Skeletal muscle tissue (tissue), 3 donors: ENCODE measurements at regions not wholly inside any gene's neighbourhood (a gene's known extent, or its start where the extent isn't known, plus 50 kb on each side); places are given as distances from the start of the nearest gene placed in this dataset.

Source experiments
- H3K27ac ChIP-seq: one replicate; pipeline ENCODE4 v1.7.0; 2013; ENCODE audit warnings: mild to moderate bottlenecking, low read depth, low read length, inconsistent platforms
- H3K27me3 ChIP-seq, 3 donors: one replicate each; pipeline ENCODE4 v1.7.0; 2013; ENCODE audit warnings: low read length in 3 of 3; ENCODE audit not compliant: control insufficient read depth in 3 of 3, insufficient read depth in 3 of 3
- H3K36me3 ChIP-seq, 3 donors: one replicate each; pipeline ENCODE4 v1.7.0; 2013; ENCODE audit warnings: low read length in 3 of 3; ENCODE audit not compliant: control insufficient read depth in 3 of 3, insufficient read depth in 3 of 3
- H3K4me1 ChIP-seq, 3 donors: one replicate each; pipeline ENCODE4 v1.7.0; 2013; ENCODE audit warnings: low read length in 3 of 3, mild to moderate bottlenecking in 3 of 3; ENCODE audit not compliant: control insufficient read depth in 3 of 3, insufficient read depth in 3 of 3
- H3K4me3 ChIP-seq, 3 donors: one replicate each; pipeline ENCODE4 v1.7.0; 2013; ENCODE audit warnings: low read length in 3 of 3
- H3K9ac ChIP-seq, 3 donors: one replicate each; pipeline ENCODE4 v1.7.0; 2013; ENCODE audit warnings: low read length in 3 of 3, mild to moderate bottlenecking in 3 of 3, moderate library complexity in 2 of 3, low read depth in 1 of 3
- H3K9me3 ChIP-seq, 3 donors: one replicate each; pipeline ENCODE4 v1.7.0; 2013; ENCODE audit warnings: low read length in 3 of 3; ENCODE audit not compliant: control insufficient read depth in 3 of 3
- donor health status: Osteomylitis.

DNA sequence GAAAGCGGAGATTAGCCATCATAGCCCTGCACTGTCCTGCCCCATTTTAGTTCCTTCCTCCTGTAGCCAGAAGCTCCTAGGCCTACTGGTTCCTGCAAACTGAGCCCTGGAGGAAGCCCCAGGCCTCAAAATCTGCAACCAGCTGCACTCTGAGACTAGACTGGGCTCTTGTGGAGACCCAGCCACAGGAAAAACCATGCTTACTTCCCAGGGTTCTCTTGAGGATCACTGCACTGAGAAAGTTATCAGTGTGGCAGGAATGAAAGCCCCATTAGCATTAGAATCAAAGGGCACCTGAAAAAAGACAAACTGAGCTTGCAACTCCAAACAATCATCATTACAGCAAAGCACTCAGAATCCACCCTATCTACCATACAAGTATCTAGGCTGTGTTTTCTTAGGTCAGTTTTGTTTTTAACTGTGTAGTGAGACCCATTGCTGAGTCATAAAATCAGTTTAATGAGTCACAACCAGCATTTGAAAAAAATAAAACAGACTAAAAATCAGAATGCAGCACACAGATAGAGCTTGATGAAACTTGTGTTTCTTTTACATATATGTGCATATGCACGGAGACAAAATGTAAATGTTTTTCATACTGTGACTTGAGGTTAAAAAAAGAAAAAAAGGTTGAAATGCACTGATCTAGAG, 91.0 kb downstream of the UNC5CL start:
- H3K27me3 ChIP-seq: no peaks in the 10 kb centered on the region
- no peak overlapping the region for H3K4me3 ChIP-seq
- peaks cover 8 to 25% (median 19%) of the 10 kb centered on the region in 3 donors for H3K4me1 ChIP-seq
- H3K36me3 ChIP-seq: no peaks in the 10 kb centered on the region
- H3K9me3 ChIP-seq: no peaks in the 10 kb centered on the region
- peak overlapping the region in 1 of 3 donors; percentile 33 for H3K9ac ChIP-seq
- H3K27ac ChIP-seq: peak overlapping the region; percentile 81

DNA sequence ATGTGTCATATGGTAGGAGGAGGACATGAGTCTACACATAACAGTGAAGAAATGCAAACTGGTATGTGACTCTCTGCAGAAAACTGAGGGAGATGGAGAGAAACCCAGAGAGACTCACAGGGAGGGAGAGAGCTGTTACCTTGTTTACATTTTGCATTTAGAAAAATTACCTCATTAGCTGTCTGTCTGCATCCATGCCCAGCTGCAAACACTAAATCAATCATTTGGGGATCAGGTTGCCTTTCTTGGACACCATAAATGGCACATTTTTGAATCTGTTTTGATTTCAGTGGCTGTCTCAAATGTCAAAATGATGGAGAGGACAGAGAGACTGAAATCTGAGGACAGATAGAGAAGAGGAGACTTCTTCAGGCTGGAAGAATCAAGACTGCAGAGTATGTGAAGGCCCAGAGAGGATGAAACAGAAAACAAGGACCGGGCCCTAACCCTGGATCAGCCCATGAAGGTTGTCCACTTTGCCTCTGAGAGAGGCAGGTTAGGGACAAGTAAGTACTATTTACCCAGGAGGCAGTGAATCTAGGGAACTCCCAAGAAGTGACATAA, 92.2 kb downstream of the UNC5CL start:
- H3K4me3 ChIP-seq: no peak overlapping the region
- H3K27me3 ChIP-seq: no peaks in the 10 kb centered on the region
- no peaks in the 10 kb centered on the region for H3K9me3 ChIP-seq
- no peaks in the 10 kb centered on the region for H3K36me3 ChIP-seq
- peak overlapping the region in 2 of 3 donors; percentile 11 to 57 for H3K9ac ChIP-seq
- H3K4me1 ChIP-seq: peaks cover 8 to 25% (median 19%) of the 10 kb centered on the region in 3 donors
- peak overlapping the region; percentile 81 for H3K27ac ChIP-seq

DNA sequence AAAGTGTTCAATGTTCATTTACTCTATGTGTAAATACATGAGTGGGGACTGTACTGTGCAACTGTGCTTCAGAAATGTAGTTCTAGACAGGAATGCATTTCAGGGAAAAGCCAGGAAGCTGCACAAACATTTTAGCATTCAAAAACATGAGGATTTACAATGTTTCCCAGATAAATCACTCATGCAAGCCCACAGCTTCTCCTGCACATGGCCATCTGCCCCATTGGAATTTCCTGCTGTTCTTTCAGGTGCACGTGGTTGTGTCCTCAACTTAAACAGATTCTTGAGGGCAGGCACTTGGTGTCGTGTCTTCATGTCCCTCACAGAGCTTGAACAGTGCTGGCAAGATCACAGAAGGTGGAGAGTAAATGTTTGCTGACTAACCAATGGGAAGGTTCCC, 101.5 kb downstream of the UNC5CL start:
- Histone ChIP-seq H3K4me3 (no peak overlapping the region), H3K4me1 (peaks cover 0 to 14% (median 10%) of the 10 kb centered on the region in 3 donors), H3K27ac (no peak overlapping the region), H3K27me3 (no peaks in the 10 kb centered on the region), H3K9ac (no peak overlapping the region), H3K36me3 (no peaks in the 10 kb centered on the region), H3K9me3 (no peaks in the 10 kb centered on the region)

DNA sequence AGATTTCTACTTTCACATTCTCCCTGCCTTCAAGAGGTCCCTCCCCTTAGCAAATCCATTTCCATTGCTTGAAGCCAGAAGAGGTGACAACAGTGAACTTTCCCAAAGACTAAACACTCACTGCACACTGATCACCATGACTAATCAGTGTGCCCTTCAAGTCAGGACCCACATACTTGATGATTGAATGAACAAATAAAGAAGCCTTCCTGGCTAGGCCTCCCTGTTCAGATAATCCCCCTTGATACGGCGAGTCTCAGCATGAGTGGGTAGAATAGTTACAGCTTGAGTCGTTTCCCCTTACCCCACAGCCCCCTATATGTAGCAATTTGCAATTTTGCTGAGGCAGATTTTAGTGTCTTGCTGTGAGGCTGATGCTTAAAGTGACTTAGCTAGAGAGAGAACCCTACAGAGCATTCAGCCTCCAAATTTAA, 102.2 kb downstream of the UNC5CL start:
- Histone ChIP-seq H3K4me1 (peaks cover 0 to 14% (median 10%) of the 10 kb centered on the region in 3 donors), H3K4me3 (no peak overlapping the region), H3K9me3 (no peaks in the 10 kb centered on the region), H3K36me3 (no peaks in the 10 kb centered on the region), H3K27me3 (no peaks in the 10 kb centered on the region), H3K9ac (peak overlapping the region in 1 of 3 donors; percentile 63), H3K27ac (no peak overlapping the region)

DNA sequence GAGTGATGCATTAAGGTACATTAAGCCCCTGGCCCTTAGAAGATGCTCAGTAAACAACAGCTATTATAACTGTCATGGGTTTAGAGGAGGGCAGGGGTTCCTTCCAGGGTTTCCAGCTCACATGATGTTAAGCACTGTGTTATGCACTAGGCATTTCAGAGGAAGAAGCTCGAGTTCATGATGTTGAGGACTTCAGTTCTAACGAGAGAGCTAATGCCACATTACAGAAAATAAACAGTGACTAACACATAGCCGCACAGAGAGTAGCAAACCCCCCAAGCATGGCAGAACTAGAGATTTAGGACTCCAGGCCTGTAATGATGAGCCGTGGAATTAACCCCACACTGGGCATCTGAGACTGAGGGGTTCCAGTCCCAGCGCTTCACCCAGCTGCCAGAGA, 105.2 kb downstream of the UNC5CL start:
- Histone ChIP-seq H3K27ac (no peak overlapping the region), H3K36me3 (no peaks in the 10 kb centered on the region), H3K4me1 (peaks cover 11 to 20% (median 16%) of the 10 kb centered on the region in 3 donors), H3K9me3 (no peaks in the 10 kb centered on the region), H3K9ac (no peak overlapping the region), H3K27me3 (no peaks in the 10 kb centered on the region), H3K4me3 (no peak overlapping the region)

DNA sequence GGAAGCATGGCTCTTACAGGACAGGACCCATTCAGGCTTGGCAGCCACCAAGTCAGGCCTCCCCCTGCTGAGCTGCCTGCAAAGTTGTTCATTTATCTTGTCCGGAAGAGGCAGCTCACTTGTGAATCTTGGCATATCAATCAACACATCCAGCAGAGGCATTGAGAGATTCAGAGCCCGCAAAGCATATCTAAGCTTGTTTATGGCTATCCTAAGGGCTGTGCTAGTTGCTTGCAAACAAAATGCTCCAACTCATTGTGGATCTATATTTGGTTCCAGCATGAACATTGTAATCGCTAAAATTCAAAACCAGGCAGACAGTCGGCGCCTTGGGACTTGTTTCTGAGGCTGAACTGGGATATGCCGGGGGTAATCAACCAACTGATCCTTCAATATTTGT, 106.1 kb downstream of the UNC5CL start:
- Histone ChIP-seq H3K36me3 (no peaks in the 10 kb centered on the region), H3K9ac (no peak overlapping the region), H3K27ac (no peak overlapping the region), H3K4me3 (no peak overlapping the region), H3K9me3 (no peaks in the 10 kb centered on the region), H3K4me1 (peaks cover 18 to 29% (median 24%) of the 10 kb centered on the region in 3 donors), H3K27me3 (no peaks in the 10 kb centered on the region)

DNA sequence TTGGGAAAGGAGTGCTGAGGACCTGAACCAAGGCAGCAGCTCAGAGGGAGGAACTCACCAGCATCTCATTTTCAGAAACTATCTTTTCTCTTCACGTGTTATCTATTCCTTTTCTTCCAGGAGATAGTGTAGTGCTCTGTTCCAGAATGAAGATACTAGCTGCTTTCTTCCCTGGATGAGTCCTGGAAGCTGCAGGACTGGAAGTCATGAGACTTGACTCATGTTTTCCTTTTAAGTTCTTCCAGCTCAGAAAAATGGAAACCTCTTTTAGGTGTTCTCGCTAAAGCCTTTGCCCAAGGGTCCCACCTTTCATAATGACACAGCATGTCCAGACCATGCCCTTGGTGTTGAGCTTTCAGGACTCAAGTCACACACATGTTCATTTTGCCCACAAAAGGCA, 106.7 kb downstream of the UNC5CL start:
- Histone ChIP-seq H3K27me3 (no peaks in the 10 kb centered on the region), H3K4me3 (no peak overlapping the region), H3K4me1 (peaks cover 18 to 31% (median 22%) of the 10 kb centered on the region in 3 donors), H3K9ac (no peak overlapping the region), H3K27ac (no peak overlapping the region), H3K9me3 (no peaks in the 10 kb centered on the region), H3K36me3 (no peaks in the 10 kb centered on the region)

DNA sequence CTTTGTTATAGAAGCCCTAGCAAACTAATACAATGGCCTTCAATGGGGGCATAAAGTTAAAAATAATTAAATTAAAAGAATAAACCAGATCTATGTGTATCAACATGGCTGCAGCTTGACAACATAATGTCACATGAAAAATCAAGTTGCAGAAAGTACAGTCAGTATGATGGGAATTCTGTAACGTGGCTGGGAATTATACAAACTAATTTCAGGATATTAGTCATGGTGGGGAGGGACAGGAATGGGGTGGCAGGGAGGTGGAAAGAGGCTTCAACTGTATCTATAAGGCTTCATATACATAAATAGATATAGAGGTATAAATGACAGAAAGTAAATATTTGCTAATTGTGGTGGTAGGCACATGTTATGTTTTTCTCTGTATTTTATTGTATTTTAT, 107.1 kb downstream of the UNC5CL start:
- no peak overlapping the region for H3K9ac ChIP-seq

DNA sequence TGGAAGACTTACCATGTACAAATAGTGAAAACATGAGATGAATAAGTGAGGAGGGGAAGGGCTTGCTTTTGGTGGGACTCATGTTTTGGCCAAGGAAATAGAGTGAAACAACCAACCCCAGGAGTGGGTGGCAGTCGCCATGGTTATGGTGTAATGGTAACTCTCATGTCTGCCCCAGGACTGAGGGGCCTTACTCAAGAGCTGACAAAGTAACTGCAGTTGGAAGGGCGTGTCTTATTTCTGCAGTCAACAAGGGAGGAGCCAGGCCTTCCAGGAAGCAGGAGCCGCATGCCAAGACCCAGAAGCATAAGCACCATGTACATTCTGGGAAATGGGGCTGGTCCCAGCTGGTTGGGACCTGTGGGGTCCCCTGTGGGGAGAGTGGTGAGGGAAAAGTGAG, 108.5 kb downstream of the UNC5CL start:
- H3K4me3 ChIP-seq: peak overlapping the region in 1 of 3 donors; percentile 22
- H3K27me3 ChIP-seq: no peaks in the 10 kb centered on the region
- peak overlapping the region; percentile 1 for H3K27ac ChIP-seq
- no peak overlapping the region for H3K9ac ChIP-seq
- H3K4me1 ChIP-seq: peaks cover 9 to 25% (median 18%) of the 10 kb centered on the region in 3 donors
- no peaks in the 10 kb centered on the region for H3K9me3 ChIP-seq
- no peaks in the 10 kb centered on the region for H3K36me3 ChIP-seq

More for the DNA sequence above, 107.1 kb downstream of the UNC5CL start:
- H3K27me3 ChIP-seq: no peaks in the 10 kb centered on the region
- H3K36me3 ChIP-seq: no peaks in the 10 kb centered on the region
- H3K4me1 ChIP-seq: peaks cover 18 to 29% (median 18%) of the 10 kb centered on the region in 3 donors
- H3K4me3 ChIP-seq: no peak overlapping the region
- H3K27ac ChIP-seq: no peak overlapping the region
- H3K9me3 ChIP-seq: no peaks in the 10 kb centered on the region

DNA sequence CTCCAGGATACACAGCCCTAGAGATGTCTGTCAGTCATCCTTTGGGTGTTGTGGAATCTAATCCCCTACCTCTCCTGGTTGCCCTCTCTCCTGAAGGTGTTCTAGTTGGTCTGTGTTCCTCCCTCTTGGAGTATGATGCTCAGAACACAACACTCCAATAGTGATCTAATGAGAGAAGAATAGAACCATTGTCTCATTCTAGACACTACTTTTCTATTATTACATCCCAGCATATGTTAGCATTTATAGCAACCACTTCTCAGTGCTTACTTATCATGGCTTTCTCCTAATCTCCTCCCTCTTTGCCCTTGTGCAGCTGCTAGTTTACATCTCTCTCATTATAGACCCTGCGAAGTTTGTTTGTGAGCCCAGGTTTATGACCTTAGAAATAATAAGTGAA, 109.0 kb downstream of the UNC5CL start:
- H3K9me3 ChIP-seq: no peaks in the 10 kb centered on the region
- no peak overlapping the region for H3K4me3 ChIP-seq
- H3K4me1 ChIP-seq: peaks cover 12 to 25% (median 18%) of the 10 kb centered on the region in 3 donors
- H3K36me3 ChIP-seq: no peaks in the 10 kb centered on the region
- peak overlapping the region; percentile 1 for H3K27ac ChIP-seq
- H3K9ac ChIP-seq: no peak overlapping the region
- H3K27me3 ChIP-seq: no peaks in the 10 kb centered on the region
